GM12801 (cell line): ENCODE measurements at regions not wholly inside any gene's neighbourhood (a gene's known extent, or its start where the extent isn't known, plus 50 kb on each side); places are given as distances from the start of the nearest gene placed in this dataset.

Experiments used
- CTCF ChIP-seq: IDR thresholded peaks from one replicate; pipeline ENCODE4 v1.5.1; 2011; ENCODE audit warnings: control low read depth; ENCODE audit not compliant: insufficient read length; ENCODE audit errors: extremely low read depth

- TF ChIP-seq CTCF: no peak
These were observed 149.5 kb upstream of the MAFB start for GRCh38 chr20:40838509-40838908.

GRCh38 chr20:40843251-40843650 lies 154.2 kb upstream of the MAFB start:
- no peak for TF ChIP-seq CTCF

GRCh38 chr20:40844332-40844731 lies 155.3 kb upstream of the MAFB start:
- no peak for TF ChIP-seq CTCF

GRCh38 chr20:40848096-40848495 lies 159.1 kb upstream of the MAFB start:
- TF ChIP-seq CTCF: no peak

- TF ChIP-seq CTCF: no peak
These were observed 159.5 kb upstream of the MAFB start for GRCh38 chr20:40848526-40848925.

GRCh38 chr20:40849456-40849855 lies 160.4 kb upstream of the MAFB start:
- no peak for TF ChIP-seq CTCF

GRCh38 chr20:40851051-40851450 lies 162.0 kb upstream of the MAFB start:
- TF ChIP-seq CTCF: no peak

GRCh38 chr20:40855269-40855668 lies 166.2 kb upstream of the MAFB start:
- no peak for TF ChIP-seq CTCF
